ENCODE measurements at regions not wholly inside any gene's neighbourhood (a gene's known extent, or its start where the extent isn't known, plus 50 kb on each side); places are given as distances from the start of the nearest gene placed in this dataset.

- H3K56ac ChIP-seq (ENCODE audit: insufficient read length, low read depth, low read length): no peak overlapping the region
- no peak overlapping the region for H4K91ac ChIP-seq (ENCODE audit: insufficient read length, low read depth, low read length)
- H4K8ac ChIP-seq (replicated peaks; ENCODE audit: insufficient read length, low read depth, low read length): no peak overlapping the region
- no peak overlapping the region for H3K9ac ChIP-seq (ENCODE audit: extremely low read depth, insufficient read length, low read length)
- no peak overlapping the region for H3K4ac ChIP-seq (ENCODE audit: low read depth, low read length)
- no peak overlapping the region for H3K14ac ChIP-seq (ENCODE audit: insufficient read depth, low read length)
- Mint-ChIP-seq H3K4me1 (peaks cover 36 to 37% of the 10 kb centered on the region in 2 experiments), H3K4me3 (no peak overlapping the region), H3K27me3 (ENCODE audit: low read depth) (peaks cover 4% of the 10 kb centered on the region; the same call in 1 of the 2 replicates), H3K9me3 (peaks cover 0 to 4% of the 10 kb centered on the region in 2 experiments; a peak in 2 of 5 replicates), H3K36me3 (ENCODE audit: insufficient read depth in 1 of 3, low read depth in 3 of 3) (peaks cover 0 to 17% (median 2%) of the 10 kb centered on the region in 3 experiments; a peak in 4 of 7 replicates), H3K27ac (peak overlapping the region in 1 of 3 experiments; percentile 28; a peak in 1 of 7 replicates)
- TF ChIP-seq CTCF (conservative IDR thresholded peaks at IDR 0.05): no peak
- WGBS (ENCODE audit: extremely low coverage, insufficient read length, low lambda C conversion rate): no CpG with 5 or more reads among the region's 3 CpGs
- peaks cover 2% of the 10 kb centered on the region for H3K4me1 ChIP-seq (ENCODE audit: insufficient read depth, low read length)
- no peaks in the 10 kb centered on the region for H3K79me1 ChIP-seq (ENCODE audit: insufficient read depth, low read depth, low read length, poor library complexity, severe bottlenecking)
- no peak overlapping the region for H2BK12ac ChIP-seq (ENCODE audit: insufficient read length, low read depth, low read length)
- no peak overlapping the region for H2BK15ac ChIP-seq (ENCODE audit: low read depth, low read length)
- H2AK5ac ChIP-seq (ENCODE audit: insufficient read length, low read length): no peak overlapping the region
- H3K23ac ChIP-seq (ENCODE audit: insufficient read length, low read depth, low read length): no peak overlapping the region
- H2BK5ac ChIP-seq (ENCODE audit: insufficient read length, low read length): no peak overlapping the region
- no peaks in the 10 kb centered on the region for H3K79me2 ChIP-seq (ENCODE audit: insufficient read depth, low read length)
- H3K18ac ChIP-seq (ENCODE audit: insufficient read length, low read depth, low read length): no peak overlapping the region
- H3T11ph ChIP-seq (ENCODE audit: low read length): no peak overlapping the region
- H2AFZ ChIP-seq (ENCODE audit: low read length): no peak overlapping the region
- H3K23me2 ChIP-seq (ENCODE audit: insufficient read length, low read depth, low read length, poor library complexity, severe bottlenecking): no peaks in the 10 kb centered on the region
- H3K4me2 ChIP-seq (ENCODE audit: insufficient read depth, insufficient read length, low read length): no peak overlapping the region
- no peak overlapping the region for H3K27ac ChIP-seq (ENCODE audit: insufficient read length, low read depth, low read length)
- DNase-seq: no peak
- no peaks in the 10 kb centered on the region for H3K9me3 ChIP-seq (ENCODE audit: control insufficient read depth, low read depth, low read length)
- no peaks in the 10 kb centered on the region for H4K20me1 ChIP-seq (ENCODE audit: control insufficient read depth, insufficient read depth, insufficient read length)
- no peak overlapping the region for H2BK120ac ChIP-seq (ENCODE audit: low read depth, low read length, poor library complexity, severe bottlenecking)
- H4K5ac ChIP-seq (ENCODE audit: insufficient read length, low read depth, low read length): no peak overlapping the region
- no peaks in the 10 kb centered on the region for H3K27me3 ChIP-seq (ENCODE audit: insufficient read depth, low read length)
- no peak overlapping the region for H2BK20ac ChIP-seq (ENCODE audit: low read depth, low read length, poor library complexity, severe bottlenecking)
Measured at GRCh38 chr2:234671231-234671630, 174.3 kb upstream of the ARL4C start.
